ENCODE measurements at regions not wholly inside any gene's neighbourhood (a gene's known extent, or its start where the extent isn't known, plus 50 kb on each side); places are given as distances from the start of the nearest gene placed in this dataset.
"Not testable (repeated sequence)": the region's sequence is repeated elsewhere in the genome, so short reads cannot be mapped to it uniquely, and the experiment has no call there.

GRCh38 chr7:150031733-150032132, 158.0 kb downstream of the ATP6V0E2 start:
- not testable (repeated sequence) for TF ChIP-seq CTCF (conservative IDR thresholded peaks at IDR 0.05); EZH2 (IDR thresholded peaks at IDR 0.05; ENCODE audit: low read depth)
